ENCODE measurements at regions not wholly inside any gene's neighbourhood (a gene's known extent, or its start where the extent isn't known, plus 50 kb on each side); places are given as distances from the start of the nearest gene placed in this dataset.

DNA sequence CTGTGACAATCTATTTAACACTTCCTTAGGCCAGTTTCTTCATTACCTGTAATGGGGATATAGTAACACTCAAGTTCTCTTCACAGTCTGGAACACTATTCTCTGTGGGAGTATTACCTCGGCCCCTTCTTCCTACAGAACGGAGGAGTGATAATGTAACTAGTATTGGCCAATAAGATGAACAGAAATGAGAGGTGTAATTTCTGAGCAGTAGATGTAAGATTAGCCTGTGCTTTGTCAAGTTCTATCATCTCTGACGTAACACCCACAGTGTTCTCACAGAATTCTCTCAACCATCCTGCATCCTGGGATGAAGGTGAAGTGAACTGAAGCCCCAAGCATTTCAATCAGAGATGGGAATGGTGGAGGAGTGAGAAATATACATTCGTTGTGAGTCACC, 65.2 kb upstream of the TOP3B start:
- no peak overlapping the region for H3K27ac ChIP-seq (ENCODE audit: low read length)
- H3K27me3 ChIP-seq (ENCODE audit: insufficient read depth, low read depth, low read length): no peaks in the 10 kb centered on the region
- no peaks in the 10 kb centered on the region for H4K20me1 ChIP-seq (ENCODE audit: insufficient read depth)
- no peak overlapping the region for H2AFZ ChIP-seq (ENCODE audit: low read depth, low read length)
- no peaks in the 10 kb centered on the region for H3F3A ChIP-seq (ENCODE audit: insufficient read depth, low read length, poor library complexity, severe bottlenecking)
- no peaks in the 10 kb centered on the region for H3K36me3 ChIP-seq (ENCODE audit: insufficient read depth, low read length)
- H3K9ac ChIP-seq (ENCODE audit: low read length): no peak overlapping the region
- H3K9me2 ChIP-seq (ENCODE audit: insufficient read depth, low read length): no peaks in the 10 kb centered on the region
- no peaks in the 10 kb centered on the region for H3K79me2 ChIP-seq (replicated peaks; ENCODE audit: insufficient read depth, low read length)
- no peak overlapping the region for H3K4me2 ChIP-seq (ENCODE audit: low read length)
- H3K9me3 ChIP-seq (ENCODE audit: low read length): no peaks in the 10 kb centered on the region
- no peak overlapping the region for H3K4me3 ChIP-seq (ENCODE audit: low read length)
- TF ChIP-seq SMC3 (conservative IDR thresholded peaks at IDR 0.05; ENCODE audit: poor library complexity) (no peak), MXI1 (conservative IDR thresholded peaks at IDR 0.05; ENCODE audit: poor library complexity, severe bottlenecking) (no peak), EP300 (conservative IDR thresholded peaks at IDR 0.05; ENCODE audit: poor library complexity, severe bottlenecking) (no peak), EZH2 (IDR thresholded peaks at IDR 0.05; ENCODE audit: borderline replicate concordance, insufficient read depth, low read length, poor library complexity, severe bottlenecking) (no peak), POLR2AphosphoS5 (IDR thresholded peaks at IDR 0.05) (no peak), TAF1 (IDR thresholded peaks at IDR 0.05; ENCODE audit: low read depth) (no peak), RAD21 (conservative IDR thresholded peaks at IDR 0.05) (no peak)
- TF ChIP-seq, protein P1, sequence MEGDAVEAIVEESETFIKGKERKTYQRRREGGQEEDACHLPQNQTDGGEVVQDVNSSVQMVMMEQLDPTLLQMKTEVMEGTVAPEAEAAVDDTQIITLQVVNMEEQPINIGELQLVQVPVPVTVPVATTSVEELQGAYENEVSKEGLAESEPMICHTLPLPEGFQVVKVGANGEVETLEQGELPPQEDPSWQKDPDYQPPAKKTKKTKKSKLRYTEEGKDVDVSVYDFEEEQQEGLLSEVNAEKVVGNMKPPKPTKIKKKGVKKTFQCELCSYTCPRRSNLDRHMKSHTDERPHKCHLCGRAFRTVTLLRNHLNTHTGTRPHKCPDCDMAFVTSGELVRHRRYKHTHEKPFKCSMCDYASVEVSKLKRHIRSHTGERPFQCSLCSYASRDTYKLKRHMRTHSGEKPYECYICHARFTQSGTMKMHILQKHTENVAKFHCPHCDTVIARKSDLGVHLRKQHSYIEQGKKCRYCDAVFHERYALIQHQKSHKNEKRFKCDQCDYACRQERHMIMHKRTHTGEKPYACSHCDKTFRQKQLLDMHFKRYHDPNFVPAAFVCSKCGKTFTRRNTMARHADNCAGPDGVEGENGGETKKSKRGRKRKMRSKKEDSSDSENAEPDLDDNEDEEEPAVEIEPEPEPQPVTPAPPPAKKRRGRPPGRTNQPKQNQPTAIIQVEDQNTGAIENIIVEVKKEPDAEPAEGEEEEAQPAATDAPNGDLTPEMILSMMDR (IDR thresholded peaks at IDR 0.05; ENCODE audit: poor library complexity, severe bottlenecking): no peak
- TF ChIP-seq, protein P2, sequence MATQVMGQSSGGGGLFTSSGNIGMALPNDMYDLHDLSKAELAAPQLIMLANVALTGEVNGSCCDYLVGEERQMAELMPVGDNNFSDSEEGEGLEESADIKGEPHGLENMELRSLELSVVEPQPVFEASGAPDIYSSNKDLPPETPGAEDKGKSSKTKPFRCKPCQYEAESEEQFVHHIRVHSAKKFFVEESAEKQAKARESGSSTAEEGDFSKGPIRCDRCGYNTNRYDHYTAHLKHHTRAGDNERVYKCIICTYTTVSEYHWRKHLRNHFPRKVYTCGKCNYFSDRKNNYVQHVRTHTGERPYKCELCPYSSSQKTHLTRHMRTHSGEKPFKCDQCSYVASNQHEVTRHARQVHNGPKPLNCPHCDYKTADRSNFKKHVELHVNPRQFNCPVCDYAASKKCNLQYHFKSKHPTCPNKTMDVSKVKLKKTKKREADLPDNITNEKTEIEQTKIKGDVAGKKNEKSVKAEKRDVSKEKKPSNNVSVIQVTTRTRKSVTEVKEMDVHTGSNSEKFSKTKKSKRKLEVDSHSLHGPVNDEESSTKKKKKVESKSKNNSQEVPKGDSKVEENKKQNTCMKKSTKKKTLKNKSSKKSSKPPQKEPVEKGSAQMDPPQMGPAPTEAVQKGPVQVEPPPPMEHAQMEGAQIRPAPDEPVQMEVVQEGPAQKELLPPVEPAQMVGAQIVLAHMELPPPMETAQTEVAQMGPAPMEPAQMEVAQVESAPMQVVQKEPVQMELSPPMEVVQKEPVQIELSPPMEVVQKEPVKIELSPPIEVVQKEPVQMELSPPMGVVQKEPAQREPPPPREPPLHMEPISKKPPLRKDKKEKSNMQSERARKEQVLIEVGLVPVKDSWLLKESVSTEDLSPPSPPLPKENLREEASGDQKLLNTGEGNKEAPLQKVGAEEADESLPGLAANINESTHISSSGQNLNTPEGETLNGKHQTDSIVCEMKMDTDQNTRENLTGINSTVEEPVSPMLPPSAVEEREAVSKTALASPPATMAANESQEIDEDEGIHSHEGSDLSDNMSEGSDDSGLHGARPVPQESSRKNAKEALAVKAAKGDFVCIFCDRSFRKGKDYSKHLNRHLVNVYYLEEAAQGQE (IDR thresholded peaks at IDR 0.05; ENCODE audit: borderline replicate concordance): no peak

DNA sequence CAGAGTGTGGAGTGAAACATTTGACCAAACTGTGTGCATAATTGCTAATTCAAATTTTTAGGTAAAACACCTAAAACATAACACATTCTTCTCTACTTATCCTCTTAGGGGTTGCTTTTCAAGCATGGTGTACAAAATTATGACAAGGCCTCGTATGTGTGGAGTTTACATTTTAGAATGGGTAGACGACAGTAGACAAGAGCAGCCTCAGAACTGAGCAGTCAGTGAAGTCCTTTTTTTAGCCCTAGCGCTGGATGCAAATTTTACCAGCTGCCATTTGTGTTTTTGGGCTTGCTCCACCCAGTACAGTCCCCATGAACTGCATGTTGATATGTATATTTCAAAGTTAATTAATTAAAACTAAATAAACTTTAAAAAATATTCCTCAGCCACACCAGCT, 64.7 kb upstream of the TOP3B start:
- TF ChIP-seq MXI1 (conservative IDR thresholded peaks at IDR 0.05; ENCODE audit: poor library complexity, severe bottlenecking) (no peak), EP300 (conservative IDR thresholded peaks at IDR 0.05; ENCODE audit: poor library complexity, severe bottlenecking) (no peak), POLR2AphosphoS5 (IDR thresholded peaks at IDR 0.05) (no peak), TAF1 (IDR thresholded peaks at IDR 0.05; ENCODE audit: low read depth) (no peak), RAD21 (conservative IDR thresholded peaks at IDR 0.05) (no peak), EZH2 (IDR thresholded peaks at IDR 0.05; ENCODE audit: borderline replicate concordance, insufficient read depth, low read length, poor library complexity, severe bottlenecking) (no peak), SMC3 (conservative IDR thresholded peaks at IDR 0.05; ENCODE audit: poor library complexity) (no peak)
- TF ChIP-seq, protein P1 (IDR thresholded peaks at IDR 0.05; ENCODE audit: poor library complexity, severe bottlenecking): no peak
- TF ChIP-seq, protein P2 (IDR thresholded peaks at IDR 0.05; ENCODE audit: borderline replicate concordance): no peak
- Histone ChIP-seq H2AFZ (ENCODE audit: low read depth, low read length) (no peak overlapping the region), H3K4me3 (ENCODE audit: low read length) (no peak overlapping the region), H3K9me2 (ENCODE audit: insufficient read depth, low read length) (no peaks in the 10 kb centered on the region), H3K9ac (ENCODE audit: low read length) (no peak overlapping the region), H3K79me2 (replicated peaks; ENCODE audit: insufficient read depth, low read length) (no peaks in the 10 kb centered on the region), H3F3A (ENCODE audit: insufficient read depth, low read length, poor library complexity, severe bottlenecking) (no peaks in the 10 kb centered on the region), H3K4me2 (ENCODE audit: low read length) (no peak overlapping the region), H3K9me3 (ENCODE audit: low read length) (no peaks in the 10 kb centered on the region), H3K36me3 (ENCODE audit: insufficient read depth, low read length) (no peaks in the 10 kb centered on the region), H3K27ac (ENCODE audit: low read length) (no peak overlapping the region), H3K27me3 (ENCODE audit: insufficient read depth, low read depth, low read length) (no peaks in the 10 kb centered on the region), H4K20me1 (ENCODE audit: insufficient read depth) (no peaks in the 10 kb centered on the region)
